HG02678 (cell line): ENCODE measurements at regions not wholly inside any gene's neighbourhood (a gene's known extent, or its start where the extent isn't known, plus 50 kb on each side); places are given as distances from the start of the nearest gene placed in this dataset.
"Not testable (repeated sequence)": the region's sequence is repeated elsewhere in the genome, so short reads cannot be mapped to it uniquely, and the experiment has no call there.

Experiments
- ATAC-seq: cut with Tn5 transposase; IDR thresholded peaks from one replicate; pipeline ENCODE4 v1.9.1; 2021; ENCODE audit warnings: mild to moderate bottlenecking, moderate library complexity; ENCODE audit not compliant: unreplicated experiment

DNA sequence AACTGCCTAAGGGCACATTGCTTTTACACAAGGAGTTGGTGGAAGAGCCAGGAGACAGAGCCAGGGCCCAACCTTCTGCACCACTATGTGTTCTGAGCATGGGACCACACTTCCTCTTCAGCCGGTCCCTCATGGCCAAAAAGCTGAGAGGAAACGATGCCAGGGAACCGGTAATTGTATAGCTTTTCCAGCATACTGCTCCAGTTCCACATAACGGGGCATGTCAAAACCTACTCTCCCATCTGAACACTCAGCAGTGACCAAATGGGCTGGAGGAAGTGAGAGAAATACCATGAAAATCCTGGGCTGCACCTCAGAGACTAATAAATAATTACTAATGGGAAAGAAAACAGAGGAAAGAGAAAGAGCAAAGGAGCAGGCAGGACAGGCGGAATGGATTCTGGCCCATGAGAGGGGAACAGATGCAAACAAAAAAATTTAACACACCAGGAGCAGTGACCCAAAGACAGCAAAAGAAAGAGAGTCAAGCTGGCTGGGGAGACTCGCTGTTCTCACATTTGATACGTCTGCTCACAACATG, 52.0 kb upstream of the BMP2 start:
- ATAC-seq, result no peak

- no peak for ATAC-seq
Measured at GRCh38 chr20:6714279-6714711, 53.2 kb upstream of the BMP2 start.

- no peak for ATAC-seq
Measured at GRCh38 chr20:6711951-6712649, 55.4 kb upstream of the BMP2 start.

GRCh38 chr20:6709910-6710595, 57.4 kb upstream of the BMP2 start:
- ATAC-seq, result no peak

GRCh38 chr20:6708010-6708409, 59.5 kb upstream of the BMP2 start:
- no peak for ATAC-seq

- ATAC-seq, result peak; percentile 52
Measured at GRCh38 chr20:6707321-6707831, 60.1 kb upstream of the BMP2 start.

- ATAC-seq, result no peak
Measured at GRCh38 chr20:6705926-6706548, 61.4 kb upstream of the BMP2 start.

DNA sequence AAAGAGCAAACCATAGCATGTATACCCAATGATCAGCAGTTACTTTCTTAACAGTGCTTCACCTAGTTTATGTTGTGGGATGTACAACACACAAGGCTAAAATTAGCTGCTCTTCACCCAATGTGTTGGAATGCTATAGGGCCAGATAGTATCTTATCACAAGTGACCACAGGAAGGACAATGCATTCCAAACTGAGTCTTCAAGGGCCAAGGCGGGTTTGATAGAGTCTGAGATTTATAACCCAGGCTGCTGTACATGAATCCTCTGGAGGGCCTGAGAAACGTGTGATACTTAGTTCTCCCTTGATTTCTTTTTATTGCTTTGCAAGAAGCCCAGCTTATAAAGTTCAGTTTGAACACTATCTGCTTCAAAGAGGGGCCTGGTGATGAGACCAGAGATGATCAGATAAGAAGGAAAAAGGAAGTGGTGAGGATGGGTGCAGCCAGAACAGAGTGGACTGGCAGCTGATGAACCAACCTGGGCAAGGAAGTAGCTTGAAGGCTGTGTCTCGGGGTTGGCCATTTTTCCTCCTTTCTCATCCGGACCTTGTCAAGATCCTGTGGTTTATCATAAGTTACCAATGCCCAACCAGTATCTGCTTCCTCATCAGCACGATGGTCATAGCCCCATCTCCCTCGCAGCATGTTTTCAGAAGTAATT, 62.2 kb upstream of the BMP2 start:
- ATAC-seq, result no peak

- ATAC-seq, result no peak
Measured at GRCh38 chr20:6704132-6704861, 63.2 kb upstream of the BMP2 start.

- no peak for ATAC-seq
Measured at GRCh38 chr20:6703656-6704055, 63.8 kb upstream of the BMP2 start.

- ATAC-seq, result no peak
Measured at GRCh38 chr20:6703047-6703446, 64.4 kb upstream of the BMP2 start.

GRCh38 chr20:6702144-6702543, 65.3 kb upstream of the BMP2 start:
- ATAC-seq, result no peak

DNA sequence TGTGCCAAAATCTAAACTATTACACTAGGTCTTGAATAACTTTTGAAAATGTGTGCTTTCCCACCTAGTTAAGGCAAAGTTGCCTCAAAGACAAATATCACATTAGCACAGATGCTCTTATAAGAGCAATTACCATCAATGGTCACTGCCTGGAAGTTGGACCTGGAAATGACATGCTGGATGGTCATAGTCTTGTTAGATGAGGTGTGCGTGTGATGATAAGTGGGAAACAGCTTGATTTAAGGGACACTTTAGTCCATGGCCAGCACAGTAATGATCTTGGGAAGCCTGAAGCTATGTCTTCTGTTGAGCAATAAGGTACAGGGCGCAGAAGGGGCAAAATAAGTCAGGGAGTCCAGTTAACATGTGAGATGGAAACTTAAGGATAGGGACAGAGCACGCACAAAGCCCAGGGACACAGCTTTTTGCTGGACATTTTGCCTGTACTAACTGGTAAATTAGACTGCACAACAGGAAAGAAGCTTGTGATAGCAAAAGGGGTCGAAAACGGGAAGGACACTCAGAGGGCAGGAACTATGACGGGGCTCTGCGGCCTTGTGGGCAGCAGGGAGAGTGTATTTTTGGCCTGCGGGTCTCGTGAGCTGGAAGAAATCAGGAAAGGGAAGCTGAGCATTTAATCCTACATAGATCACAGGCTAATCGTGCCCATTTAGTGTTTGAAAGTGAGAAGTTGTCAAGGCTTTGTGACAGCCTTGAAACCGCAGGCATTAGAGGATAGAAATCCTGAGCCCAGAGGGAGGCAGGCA, 66.7 kb upstream of the BMP2 start:
- no peak for ATAC-seq

GRCh38 chr20:6699921-6700562, 67.4 kb upstream of the BMP2 start:
- no peak for ATAC-seq

DNA sequence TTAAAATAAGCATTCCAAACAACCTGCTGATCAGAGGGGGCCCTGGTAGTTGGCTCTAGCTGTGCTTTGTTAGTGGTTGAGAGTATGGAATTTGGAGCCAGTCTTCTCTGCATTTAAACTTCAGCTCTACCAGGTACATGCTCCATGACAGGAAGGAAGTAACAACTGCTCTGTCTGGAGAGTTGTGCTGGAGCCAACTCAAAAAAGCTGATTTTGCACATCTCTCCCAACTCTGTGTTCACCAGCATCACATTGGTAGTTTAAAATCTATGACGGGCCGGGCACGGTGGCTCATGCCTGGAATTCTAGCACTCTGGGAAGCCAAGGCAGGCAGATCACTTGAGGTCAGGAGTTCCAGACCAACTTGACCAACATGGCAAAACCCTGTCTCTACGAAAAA, 68.8 kb upstream of the BMP2 start:
- ATAC-seq, result no peak

GRCh38 chr20:6698056-6698455, 69.4 kb upstream of the BMP2 start:
- no peak for ATAC-seq

GRCh38 chr20:6697228-6697972, 70.1 kb upstream of the BMP2 start:
- ATAC-seq, result no peak

DNA sequence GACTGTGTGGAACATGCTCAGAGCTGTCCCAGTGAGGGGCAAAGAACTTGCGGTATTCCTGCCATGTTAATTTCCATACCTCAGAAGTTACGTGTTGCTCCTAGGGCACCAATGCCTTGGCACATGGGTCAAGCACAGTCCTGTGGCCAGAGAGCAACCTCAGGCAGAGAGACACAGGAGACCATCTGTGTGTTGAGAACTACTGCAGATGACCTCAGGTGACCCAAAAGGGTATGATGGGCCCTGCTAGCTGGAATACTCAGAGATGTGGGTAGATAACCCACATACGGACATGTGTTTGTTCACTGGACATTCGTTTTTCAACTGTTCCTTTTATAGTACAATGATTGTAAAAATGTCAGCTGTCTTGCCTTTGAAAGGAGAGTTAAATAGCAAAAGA, 71.5 kb upstream of the BMP2 start:
- ATAC-seq, result no peak

GRCh38 chr20:6693808-6694198, 73.7 kb upstream of the BMP2 start:
- not testable (repeated sequence) for ATAC-seq
